Chondrocyte (in vitro differentiated cells): ENCODE measurements at regions not wholly inside any gene's neighbourhood (a gene's known extent, or its start where the extent isn't known, plus 50 kb on each side); places are given as distances from the start of the nearest gene placed in this dataset.

Experiments
- DNase-seq: peaks from one replicate; pipeline ENCODE4 v3.0.0; 2021; ENCODE audit warnings: mixed read lengths, low spot score
- H3K27ac Mint-ChIP-seq: one replicate; pipeline ENCODE4 v1.8.0; 2021; ENCODE audit warnings: mild to moderate bottlenecking, moderate library complexity, mixed read lengths; ENCODE audit not compliant: unreplicated experiment
- H3K27me3 Mint-ChIP-seq: 2 replicates; pipeline ENCODE4 v1.8.0; 2021; ENCODE audit warnings: low read depth, mixed read lengths
- H3K36me3 Mint-ChIP-seq: 2 replicates; pipeline ENCODE4 v1.8.0; 2021; ENCODE audit warnings: low read depth, mixed read lengths
- H3K4me1 Mint-ChIP-seq: 2 replicates; pipeline ENCODE4 v1.8.0; 2021; ENCODE audit warnings: low read depth, mild to moderate bottlenecking, mixed read lengths
- H3K4me3 Mint-ChIP-seq: one replicate; pipeline ENCODE4 v1.8.0; 2021; ENCODE audit warnings: mild to moderate bottlenecking, moderate library complexity, mixed read lengths; ENCODE audit not compliant: unreplicated experiment
- H3K9me3 Mint-ChIP-seq: 2 replicates; pipeline ENCODE4 v1.8.0; 2021; ENCODE audit warnings: low read depth, mixed read lengths
- CTCF ChIP-seq: fragments of 200-600 bp; sonication (generic); IDR thresholded peaks from 2 replicates; pipeline ENCODE4 v1.5.0; 2021; ENCODE audit warnings: antibody characterized with exemption, mild to moderate bottlenecking, moderate library complexity

- Mint-ChIP-seq H3K9me3 (no peaks in the 10 kb centered on the region), H3K4me1 (peaks cover 4% of the 10 kb centered on the region), H3K27me3 (no peaks in the 10 kb centered on the region), H3K36me3 (no peaks in the 10 kb centered on the region), H3K4me3 (no peak overlapping the region), H3K27ac (no peak overlapping the region)
- no peak for DNase-seq
- no peak for TF ChIP-seq CTCF
Observed at GRCh38 chr13:74706801-74707200, 572.6 kb upstream of the KLF12 start.

GRCh38 chr13:74705438-74705837 is 571.2 kb upstream of the KLF12 start:
- no peaks in the 10 kb centered on the region for H3K9me3 Mint-ChIP-seq
- H3K4me3 Mint-ChIP-seq: no peak overlapping the region
- H3K27me3 Mint-ChIP-seq: no peaks in the 10 kb centered on the region
- peaks cover 4% of the 10 kb centered on the region for H3K4me1 Mint-ChIP-seq
- no peak for TF ChIP-seq CTCF
- H3K27ac Mint-ChIP-seq: no peak overlapping the region
- no peak for DNase-seq
- H3K36me3 Mint-ChIP-seq: no peaks in the 10 kb centered on the region

- no peaks in the 10 kb centered on the region for H3K36me3 Mint-ChIP-seq
- no peak overlapping the region for H3K27ac Mint-ChIP-seq
- peaks cover 4% of the 10 kb centered on the region for H3K4me1 Mint-ChIP-seq
- H3K4me3 Mint-ChIP-seq: no peak overlapping the region
- no peaks in the 10 kb centered on the region for H3K27me3 Mint-ChIP-seq
- TF ChIP-seq CTCF: no peak
- no peaks in the 10 kb centered on the region for H3K9me3 Mint-ChIP-seq
- no peak for DNase-seq
Observed at GRCh38 chr13:74703855-74704387, 569.7 kb upstream of the KLF12 start.

GRCh38 chr13:74696148-74696922 is 562.1 kb upstream of the KLF12 start:
- peaks cover 10% of the 10 kb centered on the region for H3K4me1 Mint-ChIP-seq
- no peaks in the 10 kb centered on the region for H3K36me3 Mint-ChIP-seq
- no peak for DNase-seq
- H3K27me3 Mint-ChIP-seq: no peaks in the 10 kb centered on the region
- H3K4me3 Mint-ChIP-seq: no peak overlapping the region
- H3K9me3 Mint-ChIP-seq: no peaks in the 10 kb centered on the region
- H3K27ac Mint-ChIP-seq: no peak overlapping the region
- no peak for TF ChIP-seq CTCF

- Mint-ChIP-seq H3K4me1 (peaks cover 10% of the 10 kb centered on the region), H3K9me3 (no peaks in the 10 kb centered on the region), H3K36me3 (no peaks in the 10 kb centered on the region), H3K27me3 (no peaks in the 10 kb centered on the region), H3K27ac (no peak overlapping the region), H3K4me3 (no peak overlapping the region)
- no peak for TF ChIP-seq CTCF
- DNase-seq: no peak
Observed at GRCh38 chr13:74695021-74695800, 561.0 kb upstream of the KLF12 start.
